Left renal pelvis (tissue), 4 donors: ENCODE measurements at regions not wholly inside any gene's neighbourhood (a gene's known extent, or its start where the extent isn't known, plus 50 kb on each side); places are given as distances from the start of the nearest gene placed in this dataset.

Experiments
- DNase-seq, 4 donors: peaks; one replicate each; pipeline ENCODE4 v3.0.0-alpha.2; 2013; ENCODE audit warnings: low read depth in 4 of 4, low spot score in 3 of 4

DNA sequence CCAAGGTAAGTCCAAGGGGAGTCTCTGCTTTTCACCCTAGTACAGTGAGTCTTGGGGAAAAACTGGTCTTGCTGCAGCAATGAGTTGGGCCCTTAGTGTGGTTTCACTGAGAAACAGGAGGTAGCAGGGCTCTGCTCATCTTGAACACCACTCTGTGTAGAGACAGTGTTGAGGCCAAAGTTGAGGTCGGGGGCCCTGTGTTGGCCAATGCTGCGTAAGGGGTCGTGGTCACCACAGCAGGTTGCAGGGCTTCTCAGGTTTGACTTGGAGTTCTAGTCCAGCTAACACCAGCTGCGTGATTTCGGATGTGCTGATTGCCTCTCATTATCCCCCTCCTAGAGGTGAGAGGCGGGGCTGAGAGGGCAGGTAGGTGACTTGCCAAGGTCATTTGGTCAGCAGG is 807.5 kb downstream of the VRK1 start:
- DNase-seq, result no peak

DNA sequence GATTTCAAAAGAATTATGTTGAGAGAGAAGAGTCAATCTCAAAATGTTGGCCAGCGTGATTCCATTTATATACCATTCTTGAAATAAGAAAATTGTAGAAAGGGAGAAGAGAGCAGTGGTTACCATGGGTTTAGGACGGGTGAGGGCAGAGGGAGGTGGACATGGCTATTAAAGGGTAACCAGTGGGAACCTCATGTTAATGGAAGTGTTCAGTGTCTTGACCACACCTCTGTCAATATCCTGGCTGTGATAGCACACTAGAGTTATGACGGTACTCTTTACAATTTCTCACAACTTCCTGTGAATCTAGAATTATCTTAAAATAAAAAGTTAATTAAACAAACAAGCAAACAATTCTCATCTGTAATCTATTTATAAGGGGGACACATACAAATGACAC is 821.2 kb downstream of the VRK1 start:
- no peak for DNase-seq

DNA sequence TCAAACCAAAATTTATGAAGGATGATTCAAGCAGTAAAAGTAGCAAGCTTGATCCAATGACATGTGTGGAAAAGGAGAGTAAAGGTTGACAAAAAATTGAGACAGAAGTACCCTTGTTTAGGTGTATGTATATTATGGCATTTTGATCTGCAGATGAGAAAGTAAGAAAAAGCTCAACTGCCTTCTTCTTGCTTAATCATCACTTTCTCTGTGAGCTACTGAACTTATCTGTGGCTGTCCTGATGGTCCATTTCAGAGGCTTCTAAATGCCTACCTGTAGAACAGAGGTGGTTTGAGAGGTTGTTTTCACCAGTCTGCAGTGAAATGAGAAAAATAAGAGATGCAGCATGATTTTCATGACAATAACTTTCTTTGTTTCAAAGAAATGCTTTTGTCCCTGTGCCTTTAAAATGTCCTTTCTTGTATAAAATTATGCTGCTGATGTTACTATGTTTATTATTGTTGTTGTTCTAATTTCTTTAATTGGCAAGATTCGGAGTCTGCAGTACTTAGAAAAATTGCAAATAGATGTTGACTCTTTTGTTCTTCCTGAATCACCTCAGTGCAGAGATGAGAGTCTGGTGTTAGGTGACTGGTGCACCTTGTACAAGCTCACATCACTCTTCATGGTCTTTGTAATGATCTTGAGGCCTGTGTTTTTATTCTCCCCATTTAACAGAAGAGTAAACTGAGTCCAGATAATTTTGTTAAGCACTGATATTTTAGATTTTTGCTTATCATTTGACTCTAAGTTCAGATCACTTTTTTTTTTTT is 821.9 kb downstream of the VRK1 start:
- DNase-seq, result no peak

DNA sequence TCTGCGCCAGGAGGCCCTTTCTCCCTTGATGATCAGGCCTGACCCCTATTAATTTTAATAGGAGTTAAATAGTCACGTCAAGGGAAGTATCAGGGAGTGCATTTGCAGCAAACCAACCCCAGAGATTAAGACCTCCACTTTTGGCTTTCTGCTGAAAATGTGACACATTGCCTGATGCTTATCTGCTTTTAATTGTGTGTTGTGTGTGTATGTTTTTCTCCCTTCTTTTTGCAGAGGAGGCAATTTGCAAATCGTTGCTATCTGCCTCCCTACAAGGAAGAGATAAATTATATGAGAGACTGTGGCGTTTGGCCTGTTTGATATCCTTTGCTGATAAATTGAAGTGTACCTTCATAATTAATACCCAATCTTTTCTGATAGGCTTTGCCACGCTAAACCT is 822.9 kb downstream of the VRK1 start:
- no peak for DNase-seq

- no peak for DNase-seq
Observed at GRCh38 chr14:97624985-97625384, 827.8 kb downstream of the VRK1 start.

DNA sequence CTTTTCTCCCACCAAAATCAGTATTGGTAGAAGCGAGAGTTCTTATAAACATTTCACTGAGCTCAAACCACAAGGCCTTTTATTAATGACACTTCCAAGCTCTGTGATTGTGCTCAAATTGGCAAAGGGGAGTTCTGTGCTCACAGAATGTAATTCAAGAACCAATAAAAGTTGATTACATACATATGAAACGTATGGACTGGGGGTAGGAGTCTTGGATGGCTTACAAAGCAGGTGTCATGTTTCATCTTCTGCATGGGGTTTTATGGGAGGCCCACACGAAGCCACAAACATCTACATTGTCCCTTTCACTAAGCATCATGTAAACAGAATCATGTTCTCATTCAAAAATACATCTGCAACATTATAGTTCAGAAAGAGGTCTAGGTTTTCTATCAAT is 828.3 kb downstream of the VRK1 start:
- no peak for DNase-seq

DNA sequence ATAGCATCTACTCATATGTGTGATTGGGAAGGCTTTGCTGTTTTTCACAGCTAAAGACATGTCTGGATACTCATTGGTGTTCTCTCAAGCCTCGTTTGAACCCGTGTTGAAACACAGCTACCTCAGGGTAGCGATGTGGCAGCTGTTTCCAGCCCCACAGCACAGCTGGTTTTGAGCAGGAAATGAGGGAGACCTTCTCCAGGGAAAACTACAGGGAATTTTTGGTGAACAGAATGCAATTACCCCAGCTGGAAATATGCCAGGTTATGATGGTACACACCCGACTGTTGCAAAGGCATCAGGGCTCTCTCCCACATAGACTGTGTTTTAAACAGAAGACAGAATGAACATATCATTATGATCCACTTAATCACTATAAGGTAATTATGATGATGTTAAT is 828.9 kb downstream of the VRK1 start:
- DNase-seq, result no peak

- DNase-seq, result no peak
Observed at GRCh38 chr14:97630249-97630648, 833.1 kb downstream of the VRK1 start.

DNA sequence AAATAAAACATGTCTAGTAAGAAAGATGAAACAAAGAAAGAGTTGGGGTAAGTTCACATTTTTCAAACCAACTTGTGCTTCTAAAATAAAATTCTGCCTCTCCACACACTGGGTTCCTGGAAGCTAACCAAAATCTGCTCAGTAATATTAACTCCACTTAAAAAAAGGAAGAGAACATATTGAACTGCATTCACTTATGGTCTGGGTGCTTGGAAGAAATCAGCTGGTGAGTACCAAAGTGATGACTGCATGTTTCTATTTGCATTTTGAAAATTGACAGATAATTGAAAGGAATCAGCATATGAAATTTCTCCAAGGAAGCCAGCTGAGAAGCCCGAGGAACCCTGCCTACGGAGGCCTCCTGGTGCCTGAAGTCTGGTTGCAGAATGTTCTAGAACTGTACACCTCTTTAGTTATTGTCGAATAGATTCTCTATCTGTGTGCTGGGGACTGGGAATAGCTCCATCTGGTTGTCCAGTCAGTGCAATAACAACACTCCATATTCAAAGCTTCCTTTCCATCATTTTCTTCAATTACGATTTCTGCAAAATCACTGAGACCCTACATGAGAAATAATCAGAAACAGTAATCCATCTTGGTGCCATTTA is 836.1 kb downstream of the VRK1 start:
- DNase-seq, result no peak

DNA sequence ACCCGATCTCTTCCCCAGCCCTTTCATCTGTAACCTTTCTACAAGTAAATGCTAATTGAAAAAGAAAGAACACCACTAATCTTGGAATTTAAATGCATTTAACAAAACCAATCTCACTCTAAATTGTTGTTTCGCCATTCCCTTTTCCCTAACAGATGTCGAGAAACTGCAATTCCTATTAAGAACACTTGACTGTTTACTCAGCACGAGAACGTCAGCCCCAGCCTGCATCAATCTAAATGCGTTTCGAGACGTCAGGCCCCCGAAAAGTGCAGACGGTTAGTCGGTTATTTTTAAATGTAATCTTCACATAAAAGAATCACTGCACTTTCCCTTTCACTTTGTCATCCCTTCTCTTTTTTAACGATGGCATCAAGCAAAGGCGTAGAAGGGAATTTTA is 837.6 kb downstream of the VRK1 start:
- DNase-seq, result no peak

- DNase-seq, result no peak
Observed at GRCh38 chr14:97638864-97639263, 841.7 kb downstream of the VRK1 start.

DNA sequence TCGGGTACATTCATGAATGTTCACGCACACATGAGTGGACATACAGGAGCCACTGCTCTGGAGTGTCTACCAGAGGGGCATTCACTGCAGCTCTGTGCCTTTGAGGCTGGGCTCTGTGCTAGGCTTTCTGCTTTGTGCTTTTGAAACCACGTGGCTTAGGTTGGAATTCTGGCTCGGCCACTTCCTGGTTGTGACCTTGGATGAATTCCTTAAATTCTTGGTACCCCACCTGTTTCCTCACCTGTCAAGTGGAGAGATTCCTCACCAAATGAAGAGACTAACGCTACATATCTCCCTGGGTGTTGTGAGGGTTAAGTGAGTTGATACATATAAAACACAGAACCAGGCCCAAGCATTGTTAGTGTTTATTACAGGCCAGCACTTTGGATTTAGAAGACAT is 842.8 kb downstream of the VRK1 start:
- DNase-seq, result no peak

DNA sequence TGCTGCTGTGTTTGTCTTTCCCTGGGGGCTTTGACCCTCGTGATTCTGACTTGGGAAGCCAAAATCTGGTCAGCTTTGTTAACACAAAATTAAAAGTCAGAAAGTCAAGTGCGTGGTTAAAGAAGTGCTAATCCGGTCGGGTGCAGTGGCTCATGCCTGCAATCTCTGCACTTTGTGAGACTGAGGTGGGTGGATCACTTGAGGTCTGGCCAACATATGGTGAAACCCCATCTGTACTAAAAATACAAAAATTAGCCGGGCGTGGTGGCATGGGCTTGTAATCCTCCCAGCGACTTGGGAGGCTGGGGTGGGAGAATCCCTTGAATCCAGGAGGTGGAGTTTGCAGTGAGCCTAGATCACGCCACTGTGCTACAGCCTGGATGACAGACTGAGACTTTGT is 844.6 kb downstream of the VRK1 start:
- DNase-seq, result no peak

GRCh38 chr14:97642631-97643030 is 845.4 kb downstream of the VRK1 start:
- DNase-seq, result no peak

DNA sequence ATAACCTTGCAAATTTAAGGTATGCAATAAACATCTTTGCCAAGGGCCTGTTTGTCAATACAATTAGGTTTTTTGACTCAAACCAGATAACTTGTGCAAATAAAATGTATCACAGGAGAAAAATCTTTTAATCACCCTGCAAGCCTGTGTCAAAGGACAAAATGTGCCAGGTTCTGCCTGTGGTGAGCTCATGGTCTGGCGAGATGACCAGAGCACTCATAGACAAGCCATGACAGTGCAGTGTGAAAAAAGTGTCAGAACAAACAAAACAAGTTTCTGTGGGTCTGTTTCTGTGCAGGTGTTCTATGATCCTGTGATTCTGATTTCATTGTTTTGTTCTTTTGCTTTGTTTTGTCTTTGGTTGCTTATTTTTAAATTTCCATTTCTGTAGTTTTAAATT is 847.2 kb downstream of the VRK1 start:
- no peak for DNase-seq

DNA sequence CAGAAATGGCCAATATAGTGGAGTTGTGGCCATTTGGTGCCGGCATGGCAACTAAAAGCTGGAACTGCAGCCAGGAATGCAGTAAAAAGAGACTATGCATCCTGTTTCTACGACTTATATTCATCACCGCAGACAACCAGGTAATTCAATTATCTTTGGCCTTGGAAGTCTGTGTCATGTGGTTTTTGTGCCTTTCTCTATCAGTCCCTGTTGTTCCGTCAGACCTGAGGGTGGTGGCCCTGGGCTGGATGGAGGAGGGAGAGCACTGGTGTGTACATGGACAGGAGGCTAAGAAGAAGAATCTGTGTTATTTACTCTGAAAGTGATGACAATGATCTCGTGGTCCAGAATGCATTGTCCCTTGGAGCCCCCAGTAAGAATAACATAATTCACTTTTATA is 852.6 kb downstream of the VRK1 start:
- no peak for DNase-seq

DNA sequence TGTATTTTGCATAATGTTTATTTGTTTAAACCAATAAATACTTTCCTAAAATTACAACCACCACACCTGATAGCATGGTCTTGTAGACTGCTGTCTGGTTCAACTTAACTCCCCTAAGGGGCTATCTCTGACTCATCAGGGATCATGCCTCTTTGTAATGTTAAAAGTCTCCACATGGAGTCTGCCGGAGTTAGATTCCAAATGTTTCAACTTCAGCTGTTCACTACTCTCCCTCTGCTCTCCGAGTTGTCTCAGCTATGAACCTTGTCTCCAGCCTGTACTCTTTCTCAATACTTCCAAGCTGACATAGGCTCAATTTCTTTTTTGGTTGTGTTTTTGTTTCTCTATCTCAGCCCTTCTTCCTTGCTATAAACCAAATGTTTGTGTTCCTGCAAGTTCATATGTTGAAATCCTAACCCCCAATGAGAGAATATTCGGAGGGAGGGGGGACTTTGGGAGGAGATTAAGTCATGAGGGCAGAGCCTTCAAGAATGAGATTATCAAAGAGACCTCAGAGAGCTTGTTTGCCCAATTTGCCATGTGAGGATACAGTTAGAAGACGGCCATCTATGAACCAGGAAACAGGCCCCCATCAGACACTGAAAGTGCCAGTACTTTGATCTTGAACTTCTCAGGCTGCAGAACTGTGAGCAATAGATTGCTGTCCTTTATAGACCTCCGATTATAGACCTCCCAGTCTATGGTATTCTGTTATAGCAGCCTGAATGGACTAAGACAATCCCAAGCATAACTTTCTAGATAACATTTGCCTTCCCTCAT is 858.2 kb downstream of the VRK1 start:
- no peak for DNase-seq

- DNase-seq, result no peak
Observed at GRCh38 chr14:97657609-97658008, 860.4 kb downstream of the VRK1 start.

GRCh38 chr14:97687944-97688630 is 890.9 kb downstream of the VRK1 start:
- DNase-seq, result no peak

DNA sequence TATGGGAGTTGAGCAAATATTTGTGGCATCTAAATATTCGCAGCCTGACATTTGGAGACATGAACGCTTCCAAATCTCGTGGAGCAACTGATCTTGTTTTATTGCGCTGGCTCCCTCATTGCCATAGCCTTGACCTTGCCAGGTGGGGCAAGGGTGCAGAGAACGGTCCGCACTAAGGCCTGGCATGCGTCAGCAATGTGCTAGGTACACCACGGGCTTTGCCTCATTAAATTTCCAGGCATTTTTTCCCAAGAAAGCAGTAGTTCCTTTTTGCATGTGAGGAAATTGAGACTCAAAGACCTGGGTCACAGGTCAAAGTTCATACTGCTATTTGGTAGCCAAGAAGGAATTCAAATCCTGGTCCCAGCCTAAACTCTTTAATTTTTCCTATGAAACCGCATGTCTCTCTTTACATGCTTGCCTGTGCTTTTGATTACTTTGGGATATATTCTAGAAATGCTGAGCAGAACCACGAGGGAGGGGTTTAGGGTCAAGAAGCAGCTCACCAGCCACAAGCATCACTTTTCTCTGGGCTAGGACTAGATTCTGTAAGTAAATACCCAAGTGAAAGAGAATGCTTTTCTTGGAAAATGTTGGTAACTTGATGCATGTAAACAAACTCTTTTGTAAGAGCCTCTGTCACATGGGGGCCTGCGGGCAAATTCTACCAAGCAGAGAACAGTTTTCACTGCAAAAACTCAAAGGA is 891.6 kb downstream of the VRK1 start:
- DNase-seq, result peak in 1 of 4 donors; percentile 2

GRCh38 chr14:97692084-97692483 is 894.9 kb downstream of the VRK1 start:
- DNase-seq, result peak in 1 of 4 donors; percentile 1
